SH-SY5Y (cell line): ENCODE measurements at regions not wholly inside any gene's neighbourhood (a gene's known extent, or its start where the extent isn't known, plus 50 kb on each side); places are given as distances from the start of the nearest gene placed in this dataset.

Experiments
- GATA2 ChIP-seq: IDR thresholded peaks from 2 replicates; pipeline ENCODE4 v1.6.1; 2011; ENCODE audit warnings: mild to moderate bottlenecking, low read depth, low read length
- GATA3 ChIP-seq: IDR thresholded peaks from 2 replicates; pipeline ENCODE4 v1.6.1; 2011; ENCODE audit warnings: low read depth, mild to moderate bottlenecking, low read length, moderate library complexity

DNA sequence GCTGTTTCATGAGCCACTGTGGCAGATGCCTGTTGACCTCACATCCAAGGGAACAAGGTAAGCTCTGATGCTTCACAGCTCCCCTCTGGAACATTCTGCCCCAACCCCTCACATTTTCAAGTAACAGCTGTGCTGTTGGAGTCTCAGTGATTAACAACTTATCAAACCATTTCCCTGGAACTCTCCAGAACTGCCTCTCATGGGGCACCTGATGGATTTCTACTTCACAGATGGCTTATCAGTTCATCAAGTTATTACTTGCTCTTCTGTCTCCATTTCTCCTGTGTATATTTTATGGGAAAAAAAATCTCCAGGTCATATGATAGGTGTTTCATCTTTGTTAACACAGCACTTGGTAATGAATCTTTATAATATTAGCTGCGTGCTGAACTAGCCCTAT, 322.4 kb downstream of the MAN2A1 start:
- no peak for TF ChIP-seq GATA2
- TF ChIP-seq GATA3 = no peak
